ENCODE measurements at regions not wholly inside any gene's neighbourhood (a gene's known extent, or its start where the extent isn't known, plus 50 kb on each side); places are given as distances from the start of the nearest gene placed in this dataset.

- DNase-seq (ENCODE audit: low read depth): no peak
- no peak overlapping the region for H3K4me3 ChIP-seq (ENCODE audit: low read depth, low read length)
- TF ChIP-seq CTCF (IDR thresholded peaks at IDR 0.05; ENCODE audit: insufficient read depth, low read depth, low read length, missing control alignments): no peak
Measured at GRCh38 chr4:62398318-62398717, 1198.2 kb downstream of the ADGRL3 start.

- no peak overlapping the region for H3K4me3 ChIP-seq (ENCODE audit: low read depth, low read length)
- no peak for TF ChIP-seq CTCF (IDR thresholded peaks at IDR 0.05; ENCODE audit: insufficient read depth, low read depth, low read length, missing control alignments)
- DNase-seq (ENCODE audit: low read depth): no peak
Measured at GRCh38 chr4:62394766-62395165, 1194.6 kb downstream of the ADGRL3 start.

DNA sequence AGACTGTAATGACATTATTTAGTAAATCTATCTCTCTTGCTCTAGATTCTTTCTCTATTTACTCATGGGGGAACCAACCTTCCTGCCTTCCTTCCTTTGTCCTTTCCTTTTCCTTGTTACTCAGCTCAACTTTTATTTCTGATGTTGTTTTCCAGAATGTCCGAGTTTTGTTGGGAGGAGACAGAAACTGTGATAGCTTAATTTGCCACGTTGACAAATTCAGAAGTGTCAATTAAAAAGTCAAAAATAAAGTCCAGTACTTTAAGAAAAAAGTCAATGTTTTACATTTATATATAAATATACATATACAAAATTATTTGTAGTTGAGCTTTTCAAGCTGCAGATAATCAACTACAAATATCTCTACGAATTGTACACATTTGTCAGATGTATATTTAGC, 1187.7 kb downstream of the ADGRL3 start:
- TF ChIP-seq CTCF (IDR thresholded peaks at IDR 0.05; ENCODE audit: insufficient read depth, low read depth, low read length, missing control alignments): no peak
- no peak overlapping the region for H3K4me3 ChIP-seq (ENCODE audit: low read depth, low read length)

DNA sequence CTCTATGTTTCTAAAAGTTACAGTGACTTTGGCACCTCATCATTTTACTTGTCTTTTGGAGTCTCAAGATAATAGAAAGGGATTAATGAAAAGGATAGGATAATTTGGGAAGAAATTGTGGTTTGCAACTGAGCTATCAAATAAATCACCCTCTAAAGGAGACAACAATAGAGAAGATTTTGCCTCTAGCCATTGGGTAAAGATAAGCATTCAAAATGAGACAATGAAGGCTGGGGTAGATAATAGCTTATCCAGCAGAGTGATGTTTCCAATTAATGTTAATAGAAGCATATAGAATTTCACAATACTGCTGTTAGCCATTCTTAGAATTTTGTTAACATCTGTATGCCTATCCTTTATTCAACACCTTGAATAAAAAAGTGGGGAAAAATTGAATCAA, 1177.6 kb downstream of the ADGRL3 start:
- TF ChIP-seq CTCF (IDR thresholded peaks at IDR 0.05; ENCODE audit: insufficient read depth, low read depth, low read length, missing control alignments): no peak
- no peak overlapping the region for H3K4me3 ChIP-seq (ENCODE audit: low read depth, low read length)
- DNase-seq (ENCODE audit: low read depth): no peak

More for the DNA sequence above, 1187.7 kb downstream of the ADGRL3 start:
- DNase-seq (ENCODE audit: low read depth): no peak

GRCh38 chr4:62377245-62377644, 1177.1 kb downstream of the ADGRL3 start:
- no peak for TF ChIP-seq CTCF (IDR thresholded peaks at IDR 0.05; ENCODE audit: insufficient read depth, low read depth, low read length, missing control alignments)
- H3K4me3 ChIP-seq (ENCODE audit: low read depth, low read length): no peak overlapping the region
- no peak for DNase-seq (ENCODE audit: low read depth)

- DNase-seq (ENCODE audit: low read depth): no peak
- no peak for TF ChIP-seq CTCF (IDR thresholded peaks at IDR 0.05; ENCODE audit: insufficient read depth, low read depth, low read length, missing control alignments)
- no peak overlapping the region for H3K4me3 ChIP-seq (ENCODE audit: low read depth, low read length)
Measured at GRCh38 chr4:62366939-62367338, 1166.8 kb downstream of the ADGRL3 start.

- no peak for TF ChIP-seq CTCF (IDR thresholded peaks at IDR 0.05; ENCODE audit: insufficient read depth, low read depth, low read length, missing control alignments)
- no peak overlapping the region for H3K4me3 ChIP-seq (ENCODE audit: low read depth, low read length)
- DNase-seq (ENCODE audit: low read depth): no peak
Measured at GRCh38 chr4:62360156-62360545, 1160.0 kb downstream of the ADGRL3 start.
